HG02610 (cell line): ENCODE measurements at regions not wholly inside any gene's neighbourhood (a gene's known extent, or its start where the extent isn't known, plus 50 kb on each side); places are given as distances from the start of the nearest gene placed in this dataset.
"Not testable (repeated sequence)": the region's sequence is repeated elsewhere in the genome, so short reads cannot be mapped to it uniquely, and the experiment has no call there.

ENCODE experiments used
- ATAC-seq: cut with Tn5 transposase; IDR thresholded peaks from one replicate; pipeline ENCODE4 v1.9.1; 2021; ENCODE audit warnings: mild to moderate bottlenecking, moderate library complexity; ENCODE audit not compliant: unreplicated experiment

DNA sequence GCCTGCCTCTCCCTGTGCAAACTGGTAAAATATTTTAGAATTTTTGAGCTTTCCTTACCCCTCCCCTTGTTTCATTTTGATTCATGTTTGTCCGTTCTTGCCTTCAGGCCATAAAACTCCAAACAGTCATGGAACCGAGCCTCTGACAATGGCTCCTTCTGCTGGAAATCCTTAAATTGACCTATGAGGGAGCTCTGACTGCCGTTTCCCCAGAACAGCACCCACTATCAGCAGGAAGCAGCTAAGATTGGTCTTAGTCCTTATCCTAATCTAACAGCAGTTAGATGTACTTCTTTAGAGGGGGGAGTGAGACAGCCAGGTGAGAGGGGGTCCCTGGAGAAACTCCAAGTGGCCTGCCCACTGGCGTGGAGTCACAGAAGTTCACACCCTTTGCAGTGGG is 106.7 kb downstream of the FAM174A start:
- ATAC-seq: no peak

DNA sequence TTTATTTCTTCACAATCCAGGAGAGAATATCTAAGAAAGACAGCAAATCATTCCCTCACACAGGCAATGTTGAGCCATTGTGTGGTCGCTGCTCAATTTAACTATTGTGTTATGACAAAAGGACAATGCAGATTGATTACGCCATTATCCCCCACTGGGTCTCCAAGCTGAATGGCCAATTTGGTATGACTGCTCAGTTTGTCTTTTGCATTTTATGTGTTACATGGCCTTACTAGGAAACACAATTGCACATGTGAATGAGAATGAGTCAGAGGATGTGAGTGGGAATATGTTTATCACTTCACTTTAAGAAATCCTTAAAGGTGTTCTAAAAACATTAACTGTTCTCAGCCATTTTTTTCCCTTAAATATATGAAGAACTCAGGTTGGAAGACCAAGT is 108.3 kb downstream of the FAM174A start:
- ATAC-seq: no peak

DNA sequence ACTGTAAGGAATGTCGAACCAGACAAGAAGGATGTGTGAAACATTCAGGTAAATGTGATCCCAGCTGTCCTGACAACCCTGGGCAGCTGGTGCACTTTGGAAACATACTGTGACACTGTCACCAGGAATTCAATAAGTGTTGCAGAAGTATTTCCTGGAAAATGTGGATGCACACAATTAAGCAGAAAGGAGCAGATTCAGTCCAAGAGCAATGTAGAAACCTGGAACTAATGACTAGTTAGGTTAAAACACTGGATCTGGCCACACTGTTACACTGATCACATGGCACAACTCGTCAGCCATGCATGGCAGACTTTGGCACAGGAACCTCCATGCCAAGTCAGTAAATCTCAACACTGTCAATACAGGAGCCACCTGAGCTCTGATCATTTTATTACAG is 109.0 kb downstream of the FAM174A start:
- no peak for ATAC-seq

DNA sequence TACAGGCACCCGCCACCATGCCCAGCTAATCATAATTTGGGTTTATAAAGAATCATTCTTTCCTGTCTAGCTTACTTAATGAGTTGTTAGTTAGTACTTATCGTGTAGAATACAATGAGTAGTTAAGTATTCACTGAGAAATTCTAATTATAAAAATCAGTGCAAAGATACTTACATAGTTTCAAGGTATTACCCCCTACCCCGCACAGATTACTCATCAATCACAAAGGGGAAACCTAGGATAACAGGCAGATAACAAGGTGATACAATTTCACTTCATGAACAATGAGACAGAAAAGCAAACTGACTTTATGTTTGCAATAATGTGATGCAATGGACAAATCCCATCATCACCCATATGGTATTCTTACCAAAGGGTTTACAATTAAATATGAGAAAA is 109.6 kb downstream of the FAM174A start:
- no peak for ATAC-seq

DNA sequence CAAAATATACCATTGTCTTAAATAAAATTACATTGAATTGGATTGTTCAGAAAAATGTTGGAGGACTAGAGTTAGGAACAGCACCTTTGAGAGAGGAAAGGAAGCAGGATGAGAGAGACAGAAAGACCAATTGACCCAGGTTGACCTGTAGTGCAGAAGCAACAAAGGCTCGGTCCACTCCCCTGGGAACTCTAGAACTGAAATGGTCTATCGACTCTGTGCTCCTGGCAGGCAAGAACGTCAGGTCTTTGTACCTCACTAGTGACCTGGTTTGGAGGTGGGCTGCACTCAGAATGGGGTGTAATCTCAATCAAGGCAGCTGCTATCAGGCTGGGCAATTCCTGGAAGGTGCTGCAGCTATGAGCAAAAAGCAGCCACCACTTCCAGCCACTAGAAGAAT is 110.8 kb downstream of the FAM174A start:
- no peak for ATAC-seq

DNA sequence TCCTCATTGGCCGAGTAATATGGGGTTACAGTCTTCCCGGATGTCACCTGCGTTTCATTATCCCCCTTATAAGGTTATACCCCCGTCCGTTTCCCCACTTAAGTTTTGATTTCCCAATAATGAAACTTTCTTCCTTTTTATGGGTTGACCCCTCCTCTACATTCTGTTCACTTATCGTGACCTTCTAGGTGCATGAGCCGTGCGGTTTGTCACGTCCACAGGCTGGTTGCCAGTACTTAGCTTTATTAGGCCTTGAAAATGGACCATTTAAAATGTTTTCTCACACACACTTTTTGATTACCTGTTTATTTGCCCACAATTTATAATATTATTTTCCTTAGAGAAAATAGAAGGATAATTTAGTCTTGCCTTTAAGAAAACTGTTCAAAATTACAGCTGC is 111.5 kb downstream of the FAM174A start:
- ATAC-seq: no peak

DNA sequence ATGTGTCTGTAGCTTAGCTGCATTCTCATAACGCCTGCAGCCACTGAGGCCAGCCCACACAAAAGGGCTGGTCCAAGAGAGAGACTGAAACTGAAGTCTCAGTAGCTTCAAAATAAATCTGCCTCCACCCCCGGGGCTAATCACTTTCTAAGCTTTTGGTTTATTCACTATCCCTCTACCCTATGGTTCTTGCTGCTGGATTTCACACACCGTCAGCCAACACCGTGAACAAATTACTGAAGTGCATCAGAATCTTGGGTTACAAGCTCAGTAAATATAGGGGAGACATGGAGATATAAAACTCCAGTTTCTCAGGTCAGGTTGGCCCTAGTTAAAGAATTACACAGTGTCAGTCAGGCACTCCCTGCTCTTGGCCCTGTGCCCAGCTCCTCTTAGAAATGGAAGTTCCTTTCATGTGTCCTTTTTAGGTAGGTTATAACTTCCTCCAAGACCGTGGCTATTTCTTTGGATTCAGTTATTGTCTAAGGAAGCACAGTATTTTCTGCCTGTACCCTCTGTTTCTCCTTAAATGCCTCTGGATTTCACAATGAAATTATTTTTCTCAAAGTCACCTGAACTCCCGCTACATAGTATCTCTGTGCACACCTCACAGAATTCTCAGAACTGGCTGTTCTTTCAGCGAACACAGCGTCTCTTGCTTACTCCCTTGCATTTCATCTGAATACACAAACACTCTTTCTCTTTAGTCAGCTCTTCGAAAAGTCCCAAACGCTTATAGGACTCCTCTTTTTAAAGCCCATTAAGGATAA is 112.5 kb downstream of the FAM174A start:
- peak; percentile 47 for ATAC-seq

DNA sequence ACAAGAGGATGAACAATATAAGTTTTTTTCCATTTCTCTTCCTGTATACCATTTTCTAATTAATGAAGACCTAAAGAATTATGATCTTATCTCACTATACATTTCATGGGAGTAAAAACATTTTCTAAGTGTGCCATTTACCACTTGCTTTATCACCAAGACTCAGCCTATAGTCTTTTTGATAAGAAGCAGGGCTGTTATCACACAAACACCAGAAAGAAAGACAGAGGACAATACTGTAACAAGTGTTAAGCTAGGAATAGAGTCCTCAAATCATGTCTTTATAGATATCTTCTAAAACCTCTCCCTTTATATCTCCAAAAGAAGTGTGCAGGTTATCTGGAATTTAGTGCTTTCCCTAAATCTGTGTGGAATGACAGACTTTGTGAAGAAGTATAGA is 119.7 kb downstream of the FAM174A start:
- no peak for ATAC-seq

DNA sequence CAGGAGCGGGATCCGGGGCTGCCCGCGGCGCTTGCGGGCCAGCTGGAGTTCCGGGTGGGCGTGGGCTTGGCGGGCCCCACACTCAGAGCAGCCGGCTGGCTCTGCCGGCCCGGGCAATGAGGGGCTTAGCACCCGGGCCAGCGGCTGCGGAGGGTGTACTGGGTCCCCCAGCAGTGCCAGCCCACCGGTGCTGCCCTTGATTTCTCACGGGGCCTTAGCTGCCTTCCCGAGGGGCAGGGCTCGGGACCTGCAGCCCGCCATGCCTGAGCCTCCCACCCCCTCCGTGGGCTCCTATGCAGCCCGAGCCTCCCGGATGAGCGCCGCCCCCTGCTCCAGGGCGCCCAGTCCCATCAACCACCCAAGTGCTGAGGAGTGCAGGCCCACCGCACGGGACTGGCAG is 121.6 kb downstream of the FAM174A start:
- not testable (repeated sequence) for ATAC-seq

DNA sequence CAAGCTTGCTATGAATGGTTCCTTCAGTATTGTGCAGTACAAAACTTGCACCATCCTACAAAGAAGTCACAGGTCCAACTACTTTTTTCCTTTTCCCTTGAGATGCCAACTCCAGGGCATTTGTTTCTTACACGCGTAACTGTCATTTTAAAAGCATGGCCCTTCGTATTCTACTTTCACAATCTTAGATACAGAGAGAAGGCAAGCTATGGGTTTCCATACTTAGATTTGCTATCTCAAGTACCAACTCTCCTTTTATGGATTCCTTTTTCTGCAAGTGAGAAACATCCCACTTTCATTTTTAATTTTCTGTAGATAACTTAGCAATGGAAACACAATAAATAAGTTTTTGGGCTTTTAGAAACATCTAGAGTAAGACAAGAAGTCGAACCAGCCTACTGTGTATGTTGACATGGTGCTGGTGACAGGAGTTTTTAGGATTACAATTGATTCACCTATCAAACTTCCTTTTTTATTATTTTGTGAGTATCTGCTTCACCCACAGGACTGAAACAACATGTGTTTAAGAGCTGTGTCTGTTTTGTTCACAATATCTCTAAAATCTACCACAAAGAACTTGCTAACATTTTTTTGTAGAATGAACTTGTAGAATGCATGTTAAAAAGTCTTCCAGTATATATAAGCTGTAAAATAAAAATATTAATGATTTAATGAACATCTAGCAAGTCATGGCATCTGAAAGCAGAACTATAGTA is 124.1 kb downstream of the FAM174A start:
- ATAC-seq: no peak

DNA sequence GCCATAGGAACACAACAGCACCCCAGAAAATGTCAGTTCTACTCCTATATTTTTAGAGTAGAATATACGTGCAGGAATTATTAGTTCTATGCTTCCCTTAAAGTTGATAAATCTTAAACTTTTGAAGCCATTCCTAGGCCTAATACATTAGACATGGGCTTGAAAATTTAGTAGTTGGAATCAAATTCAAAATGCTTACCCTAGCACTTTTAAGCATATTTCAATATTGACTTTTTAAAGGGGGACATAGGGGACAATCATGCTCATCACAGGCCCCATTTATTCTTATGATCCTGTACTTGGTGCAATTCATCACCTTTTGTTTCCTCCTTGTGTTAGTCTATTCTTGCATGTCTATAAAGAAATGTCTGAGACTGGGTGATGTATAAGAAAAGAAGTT is 129.0 kb downstream of the FAM174A start:
- no peak for ATAC-seq

DNA sequence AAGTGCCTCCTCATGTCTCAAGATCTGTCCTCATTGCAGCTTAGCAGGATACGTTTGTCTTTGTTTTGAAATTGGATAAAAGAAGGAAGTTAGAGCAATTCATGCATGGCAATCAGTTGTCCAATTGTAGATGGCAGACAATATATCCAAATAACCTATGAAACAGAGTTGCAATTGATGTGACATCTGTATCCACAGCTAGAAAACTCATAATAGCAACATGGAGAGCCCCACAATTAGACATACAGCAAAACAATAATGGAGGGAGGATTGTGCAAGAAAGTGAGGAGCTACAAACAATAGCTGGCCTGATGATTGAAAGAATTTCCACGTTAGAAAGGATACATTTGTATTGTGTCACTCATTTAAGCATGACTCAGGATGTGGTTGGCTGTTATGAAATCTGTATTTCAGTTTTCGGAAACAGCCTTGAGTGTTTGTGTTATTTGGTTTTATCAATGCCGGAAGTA is 132.0 kb downstream of the FAM174A start:
- no peak for ATAC-seq

DNA sequence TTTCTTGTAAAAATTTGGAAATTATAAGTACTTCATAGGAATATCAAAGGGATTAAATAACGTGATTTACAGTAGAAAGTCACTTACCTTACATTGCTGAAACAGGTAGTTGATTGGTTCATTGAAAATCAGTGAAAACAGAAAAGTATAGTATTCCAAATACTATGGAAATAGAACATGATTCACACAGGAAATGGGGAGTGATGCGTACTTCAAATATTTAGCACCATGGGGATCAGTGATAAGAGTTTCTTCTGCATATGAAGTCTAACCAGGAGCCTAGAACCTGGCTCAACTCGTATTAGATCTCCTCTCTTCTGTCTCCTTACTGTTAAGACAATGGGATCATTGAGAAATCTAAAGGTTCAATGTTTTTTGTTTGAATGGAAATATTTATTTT is 133.3 kb downstream of the FAM174A start:
- no peak for ATAC-seq

DNA sequence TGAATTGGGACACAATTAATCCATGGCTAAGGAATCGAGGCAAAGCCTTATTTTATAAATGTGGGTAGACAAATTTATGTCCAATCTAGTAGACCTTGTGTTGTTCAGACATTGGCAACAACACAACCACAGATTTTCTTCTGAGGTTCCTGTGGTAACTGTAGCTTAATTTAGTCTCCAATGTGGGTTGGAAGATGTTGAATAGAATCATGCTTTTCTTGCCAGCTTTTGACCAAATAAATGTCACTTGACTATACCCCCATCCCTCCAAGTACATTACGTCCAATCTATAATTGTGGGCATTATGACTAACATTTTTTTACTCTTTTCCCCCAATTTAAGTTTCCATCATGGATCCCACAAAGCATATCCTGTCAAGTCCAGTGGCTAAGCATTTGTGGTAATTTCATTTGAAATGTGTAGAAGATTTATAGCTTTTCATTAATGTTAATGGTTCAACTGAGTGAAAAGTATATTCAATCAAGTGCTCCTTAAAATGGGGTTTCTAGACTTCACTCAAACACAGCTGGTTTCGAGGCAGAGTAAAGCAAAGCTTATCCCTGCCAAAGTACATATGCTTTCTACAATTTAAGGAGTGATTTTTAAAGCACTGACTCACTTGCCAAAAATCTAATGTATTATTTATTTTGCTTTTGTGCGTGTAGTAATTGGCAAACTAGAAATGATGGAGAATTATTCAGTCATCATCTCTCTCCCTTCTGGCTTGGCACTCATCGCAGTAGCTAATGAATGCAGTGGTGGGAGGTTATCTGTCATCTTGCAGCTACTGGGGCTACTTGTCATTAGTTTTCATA is 141.8 kb downstream of the FAM174A start:
- no peak for ATAC-seq

DNA sequence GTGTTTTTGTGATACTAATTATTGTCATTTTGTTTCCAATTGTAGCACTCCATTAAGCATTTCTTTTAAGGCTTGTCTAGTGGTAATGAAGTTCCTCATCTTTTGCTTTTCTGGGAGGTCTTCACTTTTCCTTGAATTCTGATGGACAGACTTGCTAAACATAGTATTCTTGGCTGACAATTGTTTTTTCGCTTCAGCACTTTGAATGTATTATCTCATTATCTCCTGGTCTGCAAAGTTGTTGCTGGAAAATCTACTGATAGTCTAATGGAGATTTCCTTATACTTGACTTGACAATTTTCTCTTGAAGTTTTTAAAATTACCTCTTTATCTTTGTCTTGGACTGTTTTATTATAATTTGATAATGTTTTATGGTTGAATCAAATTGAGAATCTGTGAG is 147.5 kb downstream of the FAM174A start:
- no peak for ATAC-seq

DNA sequence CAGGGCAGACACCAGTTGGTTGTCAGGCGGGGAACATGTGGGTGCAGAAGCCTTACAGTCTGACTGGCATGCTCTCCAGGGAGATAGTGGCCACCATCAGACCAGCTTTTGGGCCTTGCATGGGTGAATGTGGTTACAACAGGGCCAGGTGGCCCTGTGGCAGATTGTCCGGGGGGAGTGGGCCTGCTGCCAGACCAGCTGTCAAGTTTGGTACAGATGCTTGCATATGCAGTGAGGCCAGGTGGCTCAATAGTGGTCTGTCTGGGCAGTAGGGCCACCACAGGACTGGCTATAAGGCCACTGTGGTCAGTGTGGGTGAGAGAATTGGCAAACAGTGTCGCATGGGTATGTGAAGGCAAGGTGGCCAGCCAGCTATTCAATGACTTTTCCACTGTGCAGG is 148.7 kb downstream of the FAM174A start:
- ATAC-seq: no peak

DNA sequence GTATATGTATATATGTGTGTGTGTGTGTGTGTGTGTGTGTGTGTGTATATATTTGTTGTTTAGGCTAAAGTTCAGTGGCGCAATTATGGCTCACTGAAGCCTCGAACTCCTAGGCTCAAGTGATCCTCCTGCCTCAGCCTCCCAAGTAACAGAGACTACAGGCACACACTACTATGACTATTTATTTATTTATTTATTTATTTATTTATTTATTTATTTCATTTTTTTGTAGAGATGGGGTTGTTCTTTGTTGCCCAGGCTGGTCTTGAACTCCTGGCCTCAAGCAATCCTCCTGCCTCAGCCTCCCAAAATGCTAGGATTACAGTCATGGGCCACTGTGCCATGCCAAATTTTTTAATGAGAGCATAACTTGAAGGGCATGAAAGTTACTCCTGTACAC is 149.9 kb downstream of the FAM174A start:
- ATAC-seq: not testable (repeated sequence)

DNA sequence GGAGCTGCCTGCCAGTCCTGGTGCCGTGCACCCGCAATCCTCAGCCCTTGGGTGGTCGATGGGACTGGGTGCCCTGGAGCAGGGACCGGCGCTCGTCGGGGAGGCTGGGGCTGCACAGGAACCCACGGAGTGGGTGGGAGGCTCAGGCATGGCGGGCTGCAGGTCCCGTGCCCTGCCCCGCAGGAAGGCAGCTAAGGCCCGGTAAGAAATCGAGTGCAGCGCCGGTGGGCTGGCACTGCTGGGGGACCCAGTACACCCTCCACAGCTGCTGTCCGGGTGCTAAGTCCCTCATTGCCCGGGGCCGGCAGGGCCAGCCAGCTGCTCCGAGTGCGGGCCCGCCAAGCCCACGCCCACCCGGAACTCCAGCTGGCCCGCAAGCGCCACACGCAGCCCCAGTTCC is 153.7 kb downstream of the FAM174A start:
- not testable (repeated sequence) for ATAC-seq

DNA sequence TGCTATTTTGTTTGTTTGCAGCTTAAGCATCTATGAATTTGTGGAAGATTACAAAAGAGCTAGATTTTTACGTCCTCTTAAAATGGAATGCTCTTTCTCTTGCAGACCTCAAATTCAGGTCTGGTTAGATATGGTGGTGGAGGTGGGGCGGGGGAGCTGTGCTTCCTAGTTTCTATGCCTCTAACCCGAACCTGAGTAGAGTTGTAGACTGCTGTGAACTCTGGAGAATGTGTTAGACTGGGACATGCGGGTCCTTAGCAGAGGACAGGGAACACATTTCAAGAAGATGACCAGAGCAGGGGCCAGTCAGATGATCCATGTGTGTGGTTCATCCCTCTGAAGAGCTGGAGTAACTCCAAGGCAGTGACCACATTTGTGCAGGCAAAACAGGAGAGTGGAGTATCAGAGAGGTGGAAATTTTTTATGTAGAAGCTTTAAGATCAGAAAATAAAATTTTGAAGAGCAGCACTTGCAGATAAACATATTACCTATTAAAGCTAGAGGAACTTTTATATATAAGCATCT is 154.9 kb downstream of the FAM174A start:
- ATAC-seq: no peak

DNA sequence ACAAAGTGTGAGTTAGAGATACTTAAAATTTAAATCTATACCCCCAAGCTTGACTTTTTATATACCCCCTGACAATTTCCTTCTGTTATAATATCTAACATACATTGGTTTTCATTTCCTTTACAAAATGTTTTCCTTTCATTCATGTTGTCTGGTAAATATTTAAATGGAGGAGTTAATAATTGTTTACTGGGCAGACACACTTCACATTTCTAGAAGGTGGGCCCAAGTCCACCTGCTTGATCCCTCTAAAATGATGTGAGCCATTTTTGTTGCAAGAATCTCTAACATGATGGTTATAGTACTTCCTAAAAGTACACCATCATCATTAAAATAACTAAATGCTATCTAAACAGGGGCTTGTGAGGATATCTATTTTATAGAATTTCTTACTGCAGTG is 155.9 kb downstream of the FAM174A start:
- no peak for ATAC-seq

DNA sequence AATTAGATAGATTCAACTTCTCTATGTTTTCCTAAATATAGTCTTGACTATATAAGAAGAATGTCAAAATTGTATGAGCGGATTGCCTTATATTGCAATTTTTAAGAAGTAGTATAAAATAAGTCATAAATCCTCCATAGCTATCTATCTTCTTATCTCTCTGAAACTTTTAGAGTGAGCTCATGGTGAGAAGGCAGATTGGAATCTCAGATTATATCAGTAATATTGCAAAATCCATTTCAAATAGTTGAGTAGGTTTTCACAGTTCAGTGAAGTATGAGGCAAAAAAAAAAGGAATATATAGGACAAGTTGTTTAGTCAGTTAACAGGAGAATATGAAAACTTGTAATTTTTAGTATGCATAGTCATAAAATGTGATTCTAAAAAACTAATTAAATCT is 156.4 kb downstream of the FAM174A start:
- ATAC-seq: no peak
